GM19240 (cell line): ENCODE measurements at regions not wholly inside any gene's neighbourhood (a gene's known extent, or its start where the extent isn't known, plus 50 kb on each side); places are given as distances from the start of the nearest gene placed in this dataset.

Source experiments
- DNase-seq: peaks from one replicate; pipeline ENCODE4 v3.0.0; 2011; ENCODE audit warnings: low spot score; ENCODE audit not compliant: insufficient read length

DNA sequence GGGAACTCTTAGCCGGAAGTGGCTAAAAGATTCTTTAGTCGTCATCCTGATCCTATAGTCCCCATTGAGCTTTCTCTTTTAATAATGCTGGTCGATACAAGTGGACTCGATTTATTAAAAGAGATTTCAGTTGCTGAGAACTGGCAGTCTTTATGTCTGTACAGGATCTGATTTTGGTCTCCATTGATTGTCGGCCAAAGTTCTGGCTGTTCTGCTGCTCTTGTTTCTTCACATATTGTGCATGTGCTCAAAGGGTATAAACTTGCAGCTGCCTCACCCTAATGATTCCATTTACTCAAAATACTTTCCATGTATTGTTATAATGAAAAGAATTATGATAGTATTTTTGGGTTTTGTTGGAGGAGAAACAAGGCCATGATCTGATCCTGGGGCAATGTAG, 100.7 kb upstream of the CTTNBP2 start:
- DNase-seq: no peak

GRCh38 chr7:117974891-117975290, 101.7 kb upstream of the CTTNBP2 start:
- no peak for DNase-seq

DNA sequence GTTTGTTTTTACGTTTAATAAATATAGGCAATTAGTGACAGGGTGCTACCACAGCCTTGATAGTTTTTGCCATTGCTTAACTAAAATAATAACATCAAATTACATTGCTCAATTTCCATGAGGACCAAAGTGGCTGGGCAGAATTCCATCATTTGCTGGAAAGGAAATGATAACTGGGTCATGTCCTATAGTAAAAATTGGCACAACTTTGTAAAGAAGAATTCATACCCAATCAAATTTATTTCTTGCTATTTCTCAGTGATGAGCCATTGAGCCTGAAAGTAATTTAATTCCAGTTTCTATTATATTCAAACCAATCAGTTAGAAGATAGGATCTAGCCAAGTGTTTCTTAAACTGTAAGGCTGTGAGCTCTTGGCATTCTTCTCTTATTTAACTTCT, 102.2 kb upstream of the CTTNBP2 start:
- DNase-seq: no peak

GRCh38 chr7:117979954-117980497, 106.8 kb upstream of the CTTNBP2 start:
- no peak for DNase-seq

- no peak for DNase-seq
These were observed 109.1 kb upstream of the CTTNBP2 start for GRCh38 chr7:117982071-117983055.

DNA sequence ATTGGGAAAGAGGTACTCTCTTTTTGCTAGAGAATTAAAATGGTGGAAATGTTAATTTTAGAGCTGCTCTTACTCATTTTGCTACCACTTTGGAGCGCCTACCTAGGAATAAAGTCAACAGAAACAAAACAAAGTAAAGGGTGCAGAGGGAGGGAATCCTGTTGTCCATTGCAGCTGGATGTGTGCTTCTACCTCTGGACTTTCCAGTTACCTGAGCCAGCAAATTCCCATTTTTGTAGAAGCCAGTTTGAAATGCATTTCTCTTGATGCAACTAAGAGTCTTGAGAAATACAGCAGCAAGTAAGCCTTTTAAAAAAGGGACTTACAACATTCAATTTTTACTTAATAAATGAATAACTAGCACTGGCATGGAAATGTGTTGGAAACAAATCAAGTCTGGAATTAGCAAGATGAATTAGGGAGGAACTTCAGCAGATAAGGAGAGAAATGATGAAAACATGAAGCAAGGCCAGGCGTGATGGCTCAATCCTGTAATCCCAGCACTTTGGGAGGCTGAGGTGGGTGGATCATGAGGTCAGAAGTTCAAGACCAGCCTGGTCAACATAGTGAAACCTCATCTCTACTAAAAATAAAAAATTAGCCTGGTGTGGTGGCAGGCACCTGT, 113.5 kb upstream of the CTTNBP2 start:
- DNase-seq: no peak

- no peak for DNase-seq
These were observed 117.6 kb upstream of the CTTNBP2 start for GRCh38 chr7:117990834-117991233.

GRCh38 chr7:117992635-117993376, 119.6 kb upstream of the CTTNBP2 start:
- DNase-seq: no peak

DNA sequence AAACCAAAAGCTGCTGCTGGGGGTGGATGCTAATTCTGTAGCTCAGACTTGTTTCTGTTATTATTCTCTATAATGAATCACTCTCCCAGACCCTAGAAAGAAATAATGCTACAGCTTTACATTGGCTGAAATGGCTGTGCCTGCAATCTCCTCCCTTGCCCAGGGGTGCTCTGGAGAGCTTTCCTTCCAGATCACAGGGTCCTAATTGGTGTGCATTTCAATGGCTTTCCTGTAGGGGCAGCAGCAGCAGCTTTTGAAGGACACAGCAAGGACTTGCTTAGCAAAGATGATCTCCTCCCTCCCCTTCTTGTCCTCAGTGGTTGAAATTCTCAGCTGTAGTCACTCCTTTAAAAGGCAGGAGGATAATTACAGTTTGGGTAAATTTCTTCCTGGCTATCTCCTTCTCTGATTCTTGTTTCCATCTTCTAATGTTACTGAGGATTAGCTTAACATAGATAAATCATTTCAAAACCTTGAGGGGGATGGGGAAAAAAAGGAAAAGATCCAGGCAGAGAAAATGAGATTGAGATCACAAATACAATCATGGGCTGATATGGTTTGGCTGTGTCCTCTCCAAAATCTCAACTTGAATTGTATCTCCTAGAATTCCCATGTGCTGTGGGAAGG, 120.2 kb upstream of the CTTNBP2 start:
- DNase-seq: peak; percentile 26

DNA sequence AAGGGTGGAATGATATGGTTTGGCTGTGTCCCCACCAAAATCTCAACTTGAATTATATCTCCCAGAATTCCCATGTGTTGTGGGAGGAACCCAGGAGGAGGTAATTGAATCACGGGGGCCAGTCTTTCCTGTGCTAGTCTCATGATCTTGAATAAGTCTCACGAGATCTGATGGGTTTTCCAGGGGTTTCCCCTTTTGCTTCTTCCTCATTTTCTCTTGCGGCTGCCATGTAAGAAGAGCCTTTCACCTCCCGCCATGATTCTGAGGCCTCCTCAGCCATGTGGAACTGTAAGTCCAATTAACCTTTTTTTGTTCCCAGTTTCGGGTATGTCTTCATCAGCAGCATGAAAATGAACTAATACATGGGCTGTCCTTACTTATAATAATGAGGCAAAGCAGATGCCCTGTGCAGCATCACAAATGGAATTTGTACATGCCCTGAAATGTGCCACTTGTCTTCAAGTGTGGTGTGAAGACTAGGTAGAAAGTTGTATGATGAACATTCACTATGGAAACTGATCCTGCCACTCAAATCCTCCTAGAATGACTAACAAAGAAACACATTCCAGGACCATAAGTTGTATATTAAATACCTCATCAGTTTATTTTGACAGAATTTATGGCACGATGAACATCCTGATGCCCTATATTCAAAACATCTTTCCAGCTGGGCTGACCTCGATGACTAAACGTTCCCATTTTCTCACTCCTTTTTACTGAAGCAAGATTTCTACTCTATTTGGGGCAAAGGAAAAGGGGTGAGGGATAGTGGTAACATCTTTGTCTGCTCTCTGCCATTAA, 122.8 kb upstream of the CTTNBP2 start:
- no peak for DNase-seq

DNA sequence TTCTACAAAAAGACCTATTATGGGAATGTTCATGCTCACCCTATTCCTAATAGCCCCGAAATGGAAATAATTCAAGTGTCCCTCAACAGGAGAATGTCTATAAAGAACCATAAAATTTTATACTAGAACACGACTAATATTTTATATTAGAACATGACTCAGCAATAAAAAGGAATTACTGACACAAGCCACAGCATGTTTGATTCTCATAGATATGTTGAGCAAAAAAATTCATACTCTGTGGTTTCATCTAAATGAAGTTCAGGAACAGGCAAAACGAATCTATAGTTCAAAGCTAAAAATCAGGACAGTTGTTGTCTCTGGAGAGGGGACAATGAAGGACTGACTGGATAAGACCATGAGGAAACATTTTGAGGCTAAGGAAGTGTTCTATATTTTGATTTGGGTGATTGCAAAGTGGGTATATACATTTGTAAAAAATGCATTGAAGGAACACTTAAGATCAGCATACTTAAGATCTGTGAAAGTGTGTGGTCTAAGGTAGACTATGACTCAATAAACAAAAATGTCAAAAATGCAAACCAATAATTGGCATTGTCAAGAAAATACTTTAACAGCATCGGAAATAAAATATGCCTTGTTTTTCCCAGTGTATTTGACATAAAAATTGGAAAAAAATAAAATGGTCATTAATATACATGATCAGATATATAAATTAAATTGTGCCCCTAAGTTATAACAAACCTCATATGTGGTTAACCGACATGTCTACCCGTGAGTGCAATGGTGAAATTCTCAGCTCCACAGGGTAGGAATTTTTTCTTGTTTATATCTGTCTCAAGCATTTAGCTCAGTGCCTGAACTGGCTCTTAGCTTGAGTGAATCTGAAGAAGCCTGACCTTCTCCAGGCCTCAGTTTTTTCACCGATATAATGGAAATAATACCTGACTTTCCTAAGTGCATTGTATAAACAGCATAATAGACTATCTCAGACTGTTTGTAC, 124.9 kb upstream of the CTTNBP2 start:
- DNase-seq: no peak

DNA sequence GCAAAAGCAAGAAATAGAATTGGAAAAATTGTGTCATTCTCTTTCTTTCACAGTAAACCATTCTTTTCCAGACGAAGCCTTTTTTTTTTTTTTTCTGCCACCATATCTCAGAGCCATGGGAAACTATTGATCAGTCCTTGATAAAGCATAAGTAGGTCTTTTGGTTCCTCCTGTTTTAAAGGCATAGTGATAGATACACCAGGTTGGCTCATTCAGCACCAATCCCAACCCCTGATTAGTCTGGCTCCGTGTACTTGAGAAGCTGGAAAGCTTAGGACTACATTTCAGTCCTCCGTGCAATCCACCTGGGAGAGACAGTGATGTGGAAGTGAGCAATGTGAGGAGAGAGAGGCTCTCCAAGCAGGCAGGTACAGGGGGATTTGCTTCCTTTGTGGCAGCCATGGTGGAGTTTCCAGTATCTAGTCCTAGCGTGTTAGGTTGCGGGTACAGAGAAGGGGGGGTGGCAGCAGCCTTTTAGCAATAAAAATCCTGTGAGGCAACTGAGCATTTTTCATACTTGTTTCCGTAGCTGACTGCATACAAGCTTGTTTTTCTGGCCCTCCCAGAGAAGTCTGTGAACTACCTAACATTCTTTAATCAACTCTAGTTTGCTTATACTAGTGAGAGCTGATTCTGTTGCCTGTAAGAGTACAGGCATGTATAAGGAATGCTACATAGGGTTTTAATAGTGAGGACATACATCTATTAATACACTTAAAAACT, 127.4 kb upstream of the CTTNBP2 start:
- DNase-seq: no peak

DNA sequence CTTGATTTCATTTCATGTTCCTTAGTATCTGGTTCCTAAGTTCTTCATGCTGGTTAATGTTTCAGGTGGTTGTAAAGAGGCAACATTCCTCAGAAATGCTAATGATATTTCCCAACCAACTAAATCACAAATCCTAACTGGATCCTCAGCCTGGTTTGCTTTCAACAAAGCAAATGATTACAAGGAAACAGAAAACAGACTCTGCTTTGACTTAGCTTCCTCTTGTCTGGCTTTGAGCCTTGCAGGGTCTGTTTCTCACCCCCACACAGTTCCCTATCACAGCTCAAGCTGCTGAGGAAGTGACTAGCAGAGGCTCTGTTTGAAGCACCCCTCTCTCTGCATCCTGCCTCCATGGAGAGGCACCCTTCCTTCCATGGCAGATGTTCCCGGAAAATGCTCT, 130.2 kb upstream of the CTTNBP2 start:
- no peak for DNase-seq

DNA sequence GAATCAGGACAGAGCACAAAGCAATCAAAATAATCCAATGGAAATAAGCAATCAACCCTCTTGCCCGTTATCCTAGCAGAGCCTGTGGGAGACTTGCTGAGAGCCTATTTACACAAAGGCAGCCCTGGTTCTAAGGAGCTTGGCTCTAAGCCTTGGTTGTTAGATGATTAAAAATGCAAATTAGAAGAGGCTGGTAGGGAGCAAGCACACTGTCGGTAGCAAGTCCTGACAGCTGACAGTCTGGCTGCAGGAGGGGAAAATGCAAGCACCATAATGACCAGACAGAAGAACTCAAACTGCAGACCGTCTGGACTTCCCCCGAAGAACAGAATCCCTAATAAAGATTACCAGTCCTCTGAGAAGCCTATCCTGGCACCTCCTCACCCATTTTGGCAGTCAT, 131.8 kb upstream of the CTTNBP2 start:
- DNase-seq: no peak

- no peak for DNase-seq
These were observed 133.7 kb upstream of the CTTNBP2 start for GRCh38 chr7:118006979-118007378.

DNA sequence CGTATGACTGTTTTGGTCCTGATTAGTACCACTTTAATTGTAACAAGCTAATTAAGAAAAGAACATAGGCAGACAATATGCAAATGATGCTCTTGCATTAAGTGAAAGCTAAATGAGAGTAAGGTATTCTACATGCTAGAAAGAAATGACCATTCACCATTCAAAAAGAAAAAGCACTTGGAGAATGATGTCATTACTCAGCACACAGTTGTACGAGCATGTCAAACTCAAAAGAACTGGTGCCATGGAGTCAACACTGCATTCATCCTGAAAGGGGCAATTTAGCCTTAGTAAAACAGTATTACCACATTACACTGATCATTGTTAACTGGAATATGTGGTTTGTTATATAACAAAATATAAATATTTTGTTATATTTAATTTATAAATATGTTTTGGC, 136.2 kb upstream of the CTTNBP2 start:
- DNase-seq: no peak

DNA sequence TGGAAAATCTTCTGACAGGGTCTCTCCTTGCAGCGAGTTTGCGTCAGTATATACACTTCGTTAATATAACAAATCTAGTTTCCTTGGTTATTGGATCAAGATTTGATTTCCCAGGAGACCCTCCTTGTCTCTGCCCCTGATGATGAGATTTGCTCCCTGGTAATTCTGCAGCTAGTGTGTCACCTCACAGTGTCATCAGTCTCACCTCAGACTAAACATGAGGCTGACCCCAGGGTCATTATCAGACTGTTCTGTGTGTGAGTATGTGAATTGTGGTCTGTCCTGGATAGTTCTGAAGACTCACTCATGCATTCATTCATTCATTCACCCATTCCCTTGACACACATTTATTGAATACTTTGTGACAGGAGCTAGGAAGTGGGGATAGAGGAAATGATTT, 138.4 kb upstream of the CTTNBP2 start:
- no peak for DNase-seq

- DNase-seq: no peak
These were observed 140.2 kb upstream of the CTTNBP2 start for GRCh38 chr7:118013252-118014010.
